HEK293 (cell line): ENCODE measurements at regions not wholly inside any gene's neighbourhood (a gene's known extent, or its start where the extent isn't known, plus 50 kb on each side); places are given as distances from the start of the nearest gene placed in this dataset.

Source experiments
- CTCF ChIP-seq: fragments of 450-650 bp; formaldehyde crosslinking; IDR thresholded peaks from 2 replicates; pipeline ENCODE4 v1.5.1; 2016; ENCODE audit warnings: missing biosample characterization, missing genetic modification characterization
- HOXD13 ChIP-seq: sonication (generic); formaldehyde crosslinking; IDR thresholded peaks from 2 replicates; pipeline ENCODE4 v1.8.0; 2022; ENCODE audit warnings: missing genetic modification reagents, borderline replicate concordance

- TF ChIP-seq HOXD13: no peak
- no peak for TF ChIP-seq CTCF (tag by site-specific recombination)
These were observed 119.2 kb upstream of the PITX1 start for GRCh38 chr5:135153259-135153658.
